Neural progenitor cell (in vitro differentiated cells): ENCODE measurements at regions not wholly inside any gene's neighbourhood (a gene's known extent, or its start where the extent isn't known, plus 50 kb on each side); places are given as distances from the start of the nearest gene placed in this dataset.

Experiments used
- DNase-seq: peaks from one replicate; pipeline ENCODE4 v3.0.0-alpha.2; 2016; ENCODE audit warnings: low spot score
- H2AFZ ChIP-seq: fragments of 200-600 bp; sonication (generic); replicated peaks from 2 replicates; pipeline ENCODE4 v1.6.1; 2016; ENCODE audit warnings: antibody characterized with exemption
- H3F3A ChIP-seq: fragments of 200-600 bp; sonication (generic); 2 replicates; pipeline ENCODE4 v1.6.1; 2016; ENCODE audit warnings: antibody characterized with exemption, low read depth
- H3K27ac ChIP-seq: fragments of 200-600 bp; sonication (generic); 2 replicates; pipeline ENCODE4 v1.5.1; 2016; ENCODE audit warnings: mild to moderate bottlenecking
- H3K27me3 ChIP-seq: fragments of 200-600 bp; sonication (generic); 2 replicates; pipeline ENCODE4 v1.6.1; 2016; ENCODE audit warnings: mild to moderate bottlenecking, moderate library complexity
- H3K36me3 ChIP-seq: fragments of 200-600 bp; sonication (generic); 2 replicates; pipeline ENCODE4 v1.5.1; 2016
- H3K4me1 ChIP-seq: fragments of 200-600 bp; sonication (generic); 2 replicates; pipeline ENCODE4 v1.6.1; 2016; ENCODE audit warnings: mixed run types
- H3K4me2 ChIP-seq: fragments of 200-600 bp; sonication (generic); 2 replicates; pipeline ENCODE4 v1.6.1; 2016
- H3K4me3 ChIP-seq: fragments of 200-600 bp; sonication (generic); 2 replicates; pipeline ENCODE4 v1.5.1; 2016
- H3K79me2 ChIP-seq: fragments of 200-600 bp; sonication (generic); 2 replicates; pipeline ENCODE4 v1.6.1; 2016; ENCODE audit warnings: low read depth
- H3K9ac ChIP-seq: fragments of 200-600 bp; sonication (generic); 2 replicates; pipeline ENCODE4 v1.6.1; 2016
- H3K9me3 ChIP-seq: fragments of 200-600 bp; sonication (generic); 2 replicates; pipeline ENCODE4 v1.5.1; 2016; ENCODE audit warnings: low read depth
- H4K20me1 ChIP-seq: fragments of 200-600 bp; sonication (generic); 2 replicates; pipeline ENCODE4 v1.6.1; 2016; ENCODE audit warnings: low read depth
- H3K27ac Mint-ChIP-seq: 3 replicates; pipeline ENCODE4 v1.8.0; 2021; ENCODE audit warnings: mixed read lengths
- H3K27me3 Mint-ChIP-seq: 2 replicates; pipeline ENCODE4 v1.8.0; 2022; ENCODE audit warnings: low read depth, mild to moderate bottlenecking, inconsistent platforms, moderate library complexity, mixed read lengths; ENCODE audit not compliant: insufficient read depth
- H3K36me3 Mint-ChIP-seq: 3 replicates; pipeline ENCODE4 v1.8.0; 2021; ENCODE audit warnings: mixed read lengths
- H3K4me1 Mint-ChIP-seq: 3 replicates; pipeline ENCODE4 v1.8.0; 2021; ENCODE audit warnings: mixed read lengths
- H3K4me3 Mint-ChIP-seq: 3 replicates; pipeline ENCODE4 v1.8.0; 2021; ENCODE audit warnings: mild to moderate bottlenecking, moderate library complexity, mixed read lengths
- H3K9me3 Mint-ChIP-seq: 3 replicates; pipeline ENCODE4 v1.8.0; 2020; ENCODE audit warnings: mixed read lengths
- CTCF ChIP-seq: fragments of 200-600 bp; sonication (generic); IDR thresholded peaks from 2 replicates; pipeline ENCODE4 v1.5.1; 2017; ENCODE audit warnings: antibody characterized with exemption, mild to moderate bottlenecking
- EZH2 ChIP-seq: fragments of 200-600 bp; sonication (generic); IDR thresholded peaks from 2 replicates; pipeline ENCODE4 v1.6.1; 2017; ENCODE audit warnings: antibody characterized with exemption, mild to moderate bottlenecking, moderate library complexity
- EZH2phosphoT487 ChIP-seq: fragments of 200-600 bp; sonication (generic); IDR thresholded peaks from 2 replicates; pipeline ENCODE4 v1.6.1; 2017; ENCODE audit warnings: antibody characterized with exemption

- H3K9me3 Mint-ChIP-seq: no peaks in the 10 kb centered on the region
- peaks cover 2% of the 10 kb centered on the region for H3K27me3 Mint-ChIP-seq
- H3K9me3 ChIP-seq: no peaks in the 10 kb centered on the region
- no peaks in the 10 kb centered on the region for H3K27me3 ChIP-seq
- H3F3A ChIP-seq: no peaks in the 10 kb centered on the region
- no peaks in the 10 kb centered on the region for H3K36me3 ChIP-seq
- H3K36me3 Mint-ChIP-seq: no peaks in the 10 kb centered on the region
- no peak overlapping the region for H3K4me2 ChIP-seq
- no peak overlapping the region for H3K9ac ChIP-seq
- TF ChIP-seq EZH2 (no peak), CTCF (no peak), EZH2phosphoT487 (no peak)
- H3K27ac Mint-ChIP-seq: no peak overlapping the region
- H3K4me3 Mint-ChIP-seq: no peak overlapping the region
- H3K79me2 ChIP-seq: no peaks in the 10 kb centered on the region
- H2AFZ ChIP-seq: no peak overlapping the region
- no peak overlapping the region for H3K4me3 ChIP-seq
- no peak overlapping the region for H3K27ac ChIP-seq
- H3K4me1 Mint-ChIP-seq: peaks cover 7% of the 10 kb centered on the region
- H3K4me1 ChIP-seq: no peaks in the 10 kb centered on the region
- no peaks in the 10 kb centered on the region for H4K20me1 ChIP-seq
- DNase-seq: no peak
Observed at GRCh38 chr17:10936931-10937330, 99.0 kb upstream of the PIRT start.

- Mint-ChIP-seq H3K4me3 (no peak overlapping the region), H3K27me3 (no peaks in the 10 kb centered on the region), H3K27ac (no peak overlapping the region), H3K36me3 (no peaks in the 10 kb centered on the region), H3K4me1 (peaks cover 16% of the 10 kb centered on the region), H3K9me3 (no peaks in the 10 kb centered on the region)
- H2AFZ ChIP-seq: no peak overlapping the region
- no peak overlapping the region for H3K4me3 ChIP-seq
- H3K9me3 ChIP-seq: no peaks in the 10 kb centered on the region
- no peaks in the 10 kb centered on the region for H3F3A ChIP-seq
- no peaks in the 10 kb centered on the region for H3K36me3 ChIP-seq
- H3K4me2 ChIP-seq: no peak overlapping the region
- H3K4me1 ChIP-seq: no peaks in the 10 kb centered on the region
- H3K27me3 ChIP-seq: no peaks in the 10 kb centered on the region
- DNase-seq: no peak
- H3K79me2 ChIP-seq: no peaks in the 10 kb centered on the region
- TF ChIP-seq EZH2phosphoT487 (no peak), CTCF (no peak), EZH2 (no peak)
- no peak overlapping the region for H3K9ac ChIP-seq
- H4K20me1 ChIP-seq: no peaks in the 10 kb centered on the region
- no peak overlapping the region for H3K27ac ChIP-seq
Observed at GRCh38 chr17:10932938-10933337, 95.1 kb upstream of the PIRT start.

GRCh38 chr17:10931133-10931532, 93.2 kb upstream of the PIRT start:
- H3K27me3 ChIP-seq: no peaks in the 10 kb centered on the region
- H3K4me3 Mint-ChIP-seq: no peak overlapping the region
- no peak overlapping the region for H3K4me2 ChIP-seq
- H3F3A ChIP-seq: no peaks in the 10 kb centered on the region
- TF ChIP-seq EZH2phosphoT487: no peak
- no peaks in the 10 kb centered on the region for H3K36me3 ChIP-seq
- H3K9me3 Mint-ChIP-seq: no peaks in the 10 kb centered on the region
- no peak overlapping the region for H2AFZ ChIP-seq
- DNase-seq: no peak
- no peaks in the 10 kb centered on the region for H3K79me2 ChIP-seq
- no peaks in the 10 kb centered on the region for H3K4me1 ChIP-seq
- H3K36me3 Mint-ChIP-seq: no peaks in the 10 kb centered on the region
- H4K20me1 ChIP-seq: no peaks in the 10 kb centered on the region
- no peaks in the 10 kb centered on the region for H3K9me3 ChIP-seq
- H3K4me1 Mint-ChIP-seq: peaks cover 16% of the 10 kb centered on the region
- H3K27ac Mint-ChIP-seq: no peak overlapping the region
- H3K27me3 Mint-ChIP-seq: no peaks in the 10 kb centered on the region
- H3K27ac ChIP-seq: no peak overlapping the region
- H3K9ac ChIP-seq: no peak overlapping the region
- H3K4me3 ChIP-seq: no peak overlapping the region

GRCh38 chr17:10927712-10928111, 89.8 kb upstream of the PIRT start:
- Histone ChIP-seq H3K4me3 (no peak overlapping the region), H3F3A (no peaks in the 10 kb centered on the region), H3K27me3 (no peaks in the 10 kb centered on the region), H3K79me2 (no peaks in the 10 kb centered on the region), H3K9me3 (no peaks in the 10 kb centered on the region), H3K27ac (no peak overlapping the region), H4K20me1 (no peaks in the 10 kb centered on the region), H3K36me3 (no peaks in the 10 kb centered on the region), H3K9ac (no peak overlapping the region), H3K4me1 (no peaks in the 10 kb centered on the region), H2AFZ (no peak overlapping the region), H3K4me2 (no peak overlapping the region)
- Mint-ChIP-seq H3K27ac (no peak overlapping the region), H3K4me1 (peaks cover 16% of the 10 kb centered on the region), H3K9me3 (no peaks in the 10 kb centered on the region), H3K27me3 (no peaks in the 10 kb centered on the region), H3K4me3 (no peak overlapping the region), H3K36me3 (no peaks in the 10 kb centered on the region)
- TF ChIP-seq CTCF (no peak), EZH2 (no peak), EZH2phosphoT487 (no peak)
- no peak for DNase-seq
